GM11168 (cell line): ENCODE measurements at regions not wholly inside any gene's neighbourhood (a gene's known extent, or its start where the extent isn't known, plus 50 kb on each side); places are given as distances from the start of the nearest gene placed in this dataset.

ENCODE experiments used
- in situ Hi-C: fragments of 300-500 bp; cut with MboI; formaldehyde crosslinking; loops from one replicate; pipeline ENCODE4 v1.12.0; 2022; ENCODE audit warnings: low sequenced_read_pairs; ENCODE audit not compliant: unreplicated experiment

DNA sequence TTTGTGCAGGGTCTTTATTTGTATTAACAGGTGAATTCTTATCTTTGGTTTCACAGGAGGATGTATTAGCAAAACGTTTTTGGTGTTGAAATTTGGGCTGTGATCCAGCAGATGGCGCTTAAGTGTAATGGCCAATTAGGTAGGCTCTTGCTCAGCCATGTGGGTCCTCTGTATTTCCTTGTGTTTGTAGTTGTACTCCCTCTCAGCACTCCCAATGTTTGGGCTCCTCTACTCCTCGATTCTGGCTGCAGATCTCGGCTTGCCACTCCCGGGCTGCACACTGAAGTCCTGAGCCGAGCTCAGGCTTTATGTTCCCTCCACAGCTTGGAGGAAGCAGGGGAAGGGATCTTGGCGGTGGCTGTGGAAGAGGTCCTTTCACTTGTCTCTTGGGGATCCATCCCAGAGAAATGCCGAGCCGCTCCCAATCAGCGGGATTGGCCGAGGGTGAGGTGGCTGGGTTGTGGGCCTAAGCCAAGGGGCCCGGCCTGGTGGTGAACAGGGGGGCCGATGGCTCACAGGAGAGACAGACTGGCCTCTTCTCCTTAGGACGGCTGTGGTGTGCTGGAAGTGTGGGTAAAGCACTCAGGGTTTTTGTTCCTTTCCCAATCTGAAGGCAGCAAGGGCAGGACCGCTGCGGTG, 133.7 kb downstream of the AEBP2 start:
- in situ Hi-C loops: no loop called here

DNA sequence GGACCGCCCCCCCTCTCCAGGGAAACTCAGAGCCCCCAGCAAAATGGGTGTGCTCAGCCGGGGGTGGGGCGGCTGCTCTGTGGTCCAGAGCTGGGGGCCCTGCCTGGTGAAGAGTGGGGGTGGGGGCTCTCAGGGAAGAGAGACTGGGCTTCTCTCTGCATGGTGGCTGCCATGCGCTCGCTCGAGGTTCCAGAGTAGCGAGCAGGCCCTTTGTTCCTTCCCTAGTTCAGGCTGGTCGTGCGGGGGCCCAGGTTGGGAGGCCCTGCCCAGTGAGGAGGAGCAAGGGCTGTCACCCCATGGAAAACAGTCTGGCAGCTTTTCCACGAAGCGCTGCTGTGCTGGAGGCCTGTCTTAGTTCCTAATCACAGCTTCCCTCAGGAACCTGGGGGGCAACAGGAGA, 134.6 kb downstream of the AEBP2 start:
- in situ Hi-C loops: no loop called here

DNA sequence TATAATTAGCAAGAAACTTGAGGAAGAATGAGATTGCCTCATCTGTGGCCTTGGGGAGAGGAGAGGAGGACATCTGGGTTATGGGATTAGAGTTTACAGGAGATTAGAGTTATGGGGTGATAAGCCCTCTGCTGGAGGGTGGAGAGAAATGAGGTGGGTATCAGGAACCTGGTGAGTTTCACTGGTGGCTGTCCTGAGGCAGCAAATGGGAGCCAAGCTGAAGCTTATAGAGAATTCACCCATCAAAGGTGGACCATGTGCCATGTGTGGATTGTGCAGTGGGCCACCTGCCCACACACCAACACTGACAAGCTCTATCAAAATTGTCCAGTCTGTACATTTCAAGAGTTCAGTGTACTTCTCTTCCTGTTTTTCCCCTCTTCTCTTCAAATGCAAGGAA, 135.3 kb downstream of the AEBP2 start:
- in situ Hi-C loops: no loop called here

DNA sequence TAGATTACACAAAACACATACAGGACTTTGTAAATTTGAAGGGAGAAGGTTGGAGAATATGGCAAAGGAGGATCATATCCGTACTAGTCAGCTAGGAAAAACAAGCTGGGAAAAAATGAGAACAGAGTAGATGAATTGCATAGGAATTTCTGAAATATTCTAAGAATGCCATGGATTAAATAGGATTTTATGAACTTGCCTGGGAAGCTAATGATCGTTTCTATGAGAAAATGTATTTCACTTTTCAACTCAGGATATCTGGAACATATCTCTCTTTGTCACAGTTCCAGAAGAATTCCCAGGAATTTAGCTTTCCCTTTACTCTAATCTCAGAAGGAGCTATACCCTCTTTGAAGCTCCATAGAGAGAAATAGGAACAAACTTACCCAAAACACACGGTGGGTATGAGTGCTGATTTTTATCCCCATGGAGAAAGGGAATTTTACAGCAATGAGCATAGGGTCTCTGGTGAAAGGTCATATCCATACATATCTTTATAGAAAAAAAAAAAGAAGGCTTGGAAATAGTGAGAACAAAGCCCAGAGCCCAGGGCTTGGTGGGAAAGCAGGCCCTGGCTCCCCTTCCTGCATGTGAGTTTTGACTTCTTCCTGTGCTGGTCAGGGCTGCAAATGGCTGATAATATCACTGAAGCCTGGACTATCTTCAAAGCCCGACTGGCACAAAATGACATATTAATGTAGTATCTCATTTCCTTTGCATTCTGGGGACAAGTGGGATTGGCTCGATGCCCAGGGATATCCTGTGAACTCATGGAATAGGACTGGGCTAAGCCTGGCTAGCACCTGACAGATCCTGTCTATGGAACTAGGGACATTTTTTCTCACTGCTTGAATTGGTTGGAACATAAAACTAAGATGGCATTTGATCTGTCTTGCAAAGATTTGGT, 136.3 kb downstream of the AEBP2 start:
- in situ Hi-C loops: no loop called here

DNA sequence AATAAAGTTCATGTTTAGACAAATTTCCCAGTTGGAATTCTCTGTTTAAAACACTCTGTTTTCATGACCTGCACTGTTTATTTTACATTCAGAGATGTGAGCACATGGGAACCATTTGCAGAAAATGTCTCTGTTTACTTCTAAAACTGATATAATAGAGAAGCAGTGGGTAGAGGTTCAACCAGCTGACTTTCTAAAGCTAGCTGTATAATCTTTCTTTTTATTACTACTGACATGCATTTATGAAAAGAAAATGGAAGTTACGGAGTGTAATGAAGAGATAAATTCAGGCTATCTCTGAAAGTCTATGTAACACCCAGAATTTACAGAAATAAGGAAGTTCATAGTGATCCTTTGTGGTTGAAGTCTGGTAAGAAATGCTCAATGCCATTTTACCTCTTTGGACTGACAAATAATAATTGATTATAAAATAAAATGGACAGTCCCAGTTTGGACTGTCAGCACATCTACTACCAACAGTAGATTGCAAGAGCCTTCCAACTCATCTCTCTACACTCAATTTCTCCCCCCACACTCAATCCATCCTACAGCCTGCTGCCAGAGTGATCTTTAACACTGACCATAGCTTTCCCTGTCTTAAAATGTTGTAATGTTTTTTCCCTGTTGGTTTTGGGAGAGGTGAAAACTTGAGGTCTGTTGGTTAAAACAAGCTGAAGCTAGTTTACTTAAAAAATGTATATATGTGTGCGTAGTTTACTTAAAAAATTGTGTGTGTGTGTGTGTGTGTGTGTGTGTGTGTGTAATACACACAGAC, 137.4 kb downstream of the AEBP2 start:
- in situ Hi-C loops: no loop called here

DNA sequence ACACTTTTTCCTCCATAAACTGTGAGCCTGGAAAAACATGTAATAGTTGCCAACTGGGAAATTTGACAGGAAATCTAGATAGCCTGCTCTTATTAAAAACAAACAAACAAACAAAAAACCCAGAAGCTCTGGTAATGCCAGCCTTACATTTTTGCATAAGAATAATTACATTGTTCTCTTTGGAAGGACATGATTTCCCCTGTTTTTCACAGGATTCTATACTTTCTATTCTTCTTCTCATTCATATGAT, 137.9 kb downstream of the AEBP2 start:
- in situ Hi-C loops: no loop called here

DNA sequence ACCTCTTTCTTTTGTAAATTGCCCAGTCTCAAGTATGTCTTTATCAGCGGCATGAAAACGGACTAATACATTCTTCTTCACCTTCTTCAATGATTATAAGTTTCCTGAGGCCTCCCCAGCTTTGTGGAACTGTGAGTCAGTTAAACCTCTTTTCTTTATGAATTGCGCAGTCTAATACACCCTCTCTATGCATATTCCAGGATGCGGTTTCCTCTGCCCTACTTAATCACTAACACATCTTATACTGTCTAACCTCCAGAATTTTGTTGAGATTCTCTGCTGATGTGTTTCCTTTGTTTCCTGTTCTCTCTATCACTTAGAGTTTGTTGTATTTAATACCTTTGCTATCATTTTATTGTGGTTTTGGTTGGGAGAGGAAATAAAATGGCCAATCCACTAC, 145.4 kb downstream of the AEBP2 start:
- in situ Hi-C loops: no loop called here

DNA sequence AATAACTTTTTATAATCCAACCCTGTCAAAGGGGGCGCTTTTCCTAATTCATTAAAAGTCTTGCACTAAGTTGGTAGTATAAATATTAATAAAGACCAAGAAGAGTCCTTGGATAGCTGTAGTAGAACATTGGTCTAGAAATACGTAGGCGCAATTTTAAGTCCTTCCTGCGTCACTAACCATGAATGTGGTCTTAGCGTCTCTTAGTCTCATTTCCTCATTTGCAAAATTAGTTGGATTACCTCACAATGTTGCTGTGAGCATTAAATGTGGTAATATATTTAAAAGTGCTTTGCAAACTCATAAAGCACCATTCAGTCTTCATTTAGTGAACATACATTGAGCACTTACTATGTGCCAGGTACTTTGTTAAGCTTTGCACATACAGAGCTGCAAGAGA, 149.7 kb downstream of the AEBP2 start:
- in situ Hi-C loops: no loop called here

DNA sequence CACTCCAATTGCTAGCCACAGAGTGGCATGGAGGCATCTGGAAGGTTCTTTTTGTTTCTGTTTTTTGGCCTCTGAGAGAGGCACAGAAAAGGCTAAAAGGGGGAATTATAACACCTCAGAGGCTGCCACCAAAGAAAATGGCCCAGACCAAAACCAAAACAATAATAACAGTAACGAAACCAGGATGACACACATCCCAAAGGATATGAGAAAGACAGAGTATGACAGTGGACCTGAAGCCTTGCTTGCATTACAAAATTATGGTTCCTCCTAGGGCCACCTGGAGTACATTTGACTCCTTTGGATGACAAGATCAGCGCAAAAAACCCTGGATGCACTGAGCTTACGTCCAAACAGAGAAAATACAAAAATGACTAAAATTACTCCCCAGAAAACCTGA, 152.7 kb downstream of the AEBP2 start:
- in situ Hi-C loops: no loop called here

DNA sequence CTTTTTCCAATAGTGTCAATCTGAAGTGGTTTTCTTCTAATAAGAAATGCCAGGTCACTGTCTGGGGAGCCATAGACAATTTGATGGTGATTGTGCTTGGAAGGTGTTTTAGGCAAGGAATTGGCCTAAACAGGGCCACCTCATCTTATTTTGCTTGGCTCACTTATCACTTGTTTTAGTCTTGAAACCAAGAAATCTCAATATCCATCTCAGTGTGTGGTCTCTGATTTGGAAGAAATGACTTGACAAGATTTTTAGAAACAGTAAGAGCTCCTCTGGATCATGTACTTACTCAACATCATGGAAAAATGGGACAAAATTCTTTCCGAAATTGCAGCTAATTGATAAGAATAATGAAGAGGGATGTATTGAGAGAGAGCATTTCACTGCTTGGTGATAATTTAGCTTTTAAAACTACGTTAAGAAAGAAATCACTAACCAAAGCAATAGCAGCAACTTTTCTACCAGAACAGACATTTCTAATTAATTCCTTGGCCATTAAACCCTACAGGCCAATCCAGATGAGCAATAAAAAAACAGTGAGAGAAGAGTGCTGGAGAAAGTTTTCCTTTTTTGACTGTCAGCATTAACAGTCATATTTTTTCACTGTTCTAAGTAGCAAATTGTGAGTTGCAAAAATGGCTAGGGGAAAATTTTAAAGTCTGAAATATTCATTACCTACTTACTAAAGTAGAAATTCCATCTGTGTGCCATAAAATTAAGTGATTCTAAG, 157.3 kb downstream of the AEBP2 start:
- in situ Hi-C loops: no loop called here

DNA sequence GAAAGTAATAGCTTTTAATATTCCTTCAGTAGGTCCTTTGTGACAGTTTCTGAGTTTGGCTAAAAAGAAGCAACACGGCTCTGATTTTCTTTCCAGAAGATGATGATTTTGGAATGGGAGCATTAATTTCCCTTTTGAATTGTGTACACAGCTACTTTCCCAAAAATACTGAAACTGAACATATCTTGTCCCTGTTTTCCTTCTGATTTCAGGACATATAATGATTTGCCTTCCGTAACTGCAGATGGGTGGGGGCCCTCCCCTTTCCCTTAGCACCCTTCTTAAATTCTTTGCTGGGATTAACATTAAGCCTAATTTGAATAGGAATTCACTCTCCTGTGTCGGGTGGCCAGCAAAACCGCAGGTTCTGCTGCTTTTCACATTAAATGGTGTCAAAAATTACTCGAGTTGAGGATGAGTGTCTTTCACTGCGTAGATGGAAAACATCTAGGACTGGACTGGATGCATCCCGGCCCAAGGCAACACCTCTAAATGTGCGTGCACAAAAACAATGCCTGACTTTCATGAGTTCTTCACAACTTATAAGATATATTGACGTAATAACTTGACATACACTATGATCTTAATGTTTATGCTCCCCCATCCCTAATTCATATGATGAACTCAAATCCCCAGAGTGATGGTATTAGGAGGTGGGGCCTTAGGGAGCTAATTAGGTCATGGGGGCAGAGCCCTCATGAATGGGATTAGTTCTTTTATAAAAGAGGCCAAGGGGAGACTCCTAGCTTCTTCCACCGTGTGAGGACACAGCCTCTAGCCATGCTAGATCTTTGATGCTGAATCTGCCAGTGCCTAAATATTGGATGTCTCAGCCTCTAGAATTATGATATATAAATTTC, 158.1 kb downstream of the AEBP2 start:
- in situ Hi-C loops: no loop called here

DNA sequence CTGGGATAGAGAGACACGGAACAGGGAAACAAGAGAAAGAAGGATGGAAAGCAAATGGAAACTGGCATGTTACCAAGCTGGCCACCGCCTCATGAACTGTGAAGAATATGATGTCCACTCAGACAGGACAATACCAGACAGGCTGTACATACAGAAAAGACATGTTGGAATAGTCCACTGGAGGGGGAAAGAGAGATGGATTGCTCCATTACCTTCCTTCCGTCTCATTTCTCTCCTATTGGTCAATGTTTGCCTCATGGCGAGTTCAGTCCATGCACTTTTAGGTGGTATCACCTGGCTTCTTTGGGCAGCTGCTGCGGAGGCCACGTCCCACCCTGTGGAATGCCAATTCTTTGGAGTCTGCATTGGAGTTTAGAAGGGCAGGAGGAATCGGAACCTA, 166.4 kb downstream of the AEBP2 start:
- in situ Hi-C loops: no loop called here

DNA sequence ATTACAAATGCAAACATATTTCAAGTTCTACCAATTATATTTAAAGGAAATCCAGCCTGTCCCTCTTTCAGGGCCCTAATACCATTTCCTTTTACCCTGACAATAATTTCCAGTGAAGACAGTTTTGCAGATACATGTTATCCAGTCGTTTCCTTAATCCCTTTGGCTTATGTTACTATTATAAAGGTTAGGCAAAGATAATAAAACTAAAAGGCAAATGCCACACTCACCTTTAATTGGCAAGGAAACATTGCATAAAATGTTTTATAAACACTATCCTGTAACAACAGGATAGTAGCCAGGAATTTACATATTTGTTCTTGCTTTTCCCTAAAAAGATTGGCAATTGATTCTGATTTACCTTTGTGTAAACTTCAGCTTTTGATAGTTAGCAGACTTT, 168.7 kb downstream of the AEBP2 start:
- in situ Hi-C loops: no loop called here

DNA sequence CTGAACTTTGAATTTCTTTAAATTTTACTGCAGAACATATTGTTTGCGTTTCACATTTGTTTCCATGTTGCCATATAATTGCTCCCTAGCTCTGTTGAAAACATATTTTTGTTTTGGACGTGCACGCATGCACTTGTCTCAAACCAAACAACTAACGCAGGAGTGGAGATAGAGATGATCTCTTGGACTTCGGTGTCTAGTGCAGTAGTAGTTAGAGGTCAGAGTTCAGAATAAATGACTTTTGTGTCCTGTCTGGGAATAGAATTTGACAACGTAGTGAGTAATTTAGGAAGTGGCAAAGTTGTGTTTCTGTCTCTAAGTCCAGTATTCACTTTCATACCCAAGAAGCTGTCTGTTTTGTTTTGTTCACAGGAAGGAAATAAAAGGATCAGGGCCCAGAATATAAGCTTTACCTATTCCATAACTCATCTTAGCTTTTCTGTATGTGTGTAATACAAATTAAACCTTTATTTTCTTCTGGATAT, 173.8 kb downstream of the AEBP2 start:
- in situ Hi-C loops: no loop called here

DNA sequence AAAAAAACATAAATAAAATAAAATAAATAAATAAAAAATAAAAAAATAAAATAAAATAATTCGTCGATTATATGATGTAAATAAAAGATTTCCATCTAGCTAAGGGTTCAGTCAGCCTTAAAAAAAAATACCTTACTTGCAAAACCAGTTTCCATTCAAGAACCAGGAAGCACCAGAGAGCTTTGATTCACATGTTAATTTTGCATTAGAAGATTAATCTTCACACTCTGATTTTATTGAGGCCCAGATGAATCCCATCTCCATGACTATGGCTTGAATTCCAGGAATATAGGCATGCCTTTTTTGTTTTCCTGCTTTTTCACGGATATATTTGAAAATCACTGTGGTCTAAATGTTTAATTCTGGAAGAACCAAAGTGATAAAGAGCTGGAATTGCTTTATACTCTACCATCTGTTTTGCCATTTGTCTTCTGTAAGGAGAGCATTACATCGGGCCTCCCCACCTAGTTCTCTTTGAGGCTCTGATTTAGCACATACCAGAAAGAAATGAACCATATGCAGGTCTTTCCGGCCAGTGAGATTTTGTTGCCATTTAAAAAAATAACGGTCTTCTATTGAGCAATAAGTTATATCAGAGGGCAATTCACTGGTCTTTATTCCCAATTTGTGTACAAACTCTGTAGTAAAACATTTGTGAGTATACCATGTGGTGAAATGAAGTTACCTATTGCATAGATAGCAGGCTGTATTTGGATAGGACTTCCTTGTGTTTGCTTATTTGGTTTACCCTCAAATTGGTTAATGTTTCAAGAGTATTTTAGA, 175.5 kb downstream of the AEBP2 start:
- in situ Hi-C loops: no loop called here

DNA sequence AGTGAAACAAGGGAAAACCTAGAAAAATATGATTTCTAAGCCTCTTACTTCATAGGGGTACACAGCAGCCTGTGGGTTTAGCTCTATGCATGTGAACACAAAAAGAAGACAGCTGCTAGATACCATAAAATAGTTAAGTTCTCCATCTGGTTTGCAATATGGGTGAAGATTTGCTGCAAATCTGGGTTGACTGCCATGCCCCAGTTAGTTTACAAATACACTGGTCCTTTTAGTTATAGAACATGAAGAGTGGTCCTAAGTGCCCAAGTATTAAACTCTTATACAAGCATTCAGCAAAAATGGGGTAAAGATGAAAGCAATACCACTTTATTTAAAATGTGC, 176.1 kb downstream of the AEBP2 start:
- in situ Hi-C loops: no loop called here

DNA sequence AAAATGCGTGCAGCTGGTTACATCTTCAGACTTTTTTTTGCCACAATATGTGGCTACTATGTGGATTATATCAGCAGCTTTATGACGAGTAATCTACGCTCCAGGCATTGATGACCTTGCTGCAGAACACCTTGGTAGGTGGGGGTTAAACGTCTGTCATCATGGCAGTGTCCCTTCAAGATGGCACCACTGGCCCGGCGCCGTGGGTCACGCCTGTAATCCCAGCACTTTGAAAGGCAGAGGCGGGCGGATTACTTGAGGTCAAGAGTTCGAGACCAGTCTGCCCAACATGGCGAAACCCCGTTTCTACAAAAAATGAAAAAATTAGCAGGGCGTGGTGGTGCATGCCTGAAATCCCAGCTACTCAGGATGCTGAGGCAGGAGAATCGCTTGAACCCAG, 177.5 kb downstream of the AEBP2 start:
- in situ Hi-C loops: no loop called here

DNA sequence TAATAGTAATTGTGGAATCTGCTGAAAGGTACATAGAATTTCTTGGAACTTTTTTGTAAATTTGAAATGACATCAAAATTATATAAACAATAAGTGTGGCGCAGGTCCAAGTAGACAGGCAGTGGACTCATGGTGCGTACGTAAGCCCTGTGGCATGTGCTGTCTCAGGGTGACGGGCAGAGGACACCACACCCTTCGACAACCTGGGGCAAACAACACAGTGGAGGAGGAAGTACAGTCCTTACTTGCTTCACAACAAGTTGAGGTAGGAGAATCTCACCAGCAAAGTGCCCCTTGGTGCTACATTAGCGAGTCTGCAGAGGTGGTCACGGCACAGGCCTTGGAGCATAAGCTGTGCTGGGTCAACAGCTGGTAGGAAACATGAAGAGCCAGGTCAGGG, 180.9 kb downstream of the AEBP2 start:
- in situ Hi-C loops: no loop called here

DNA sequence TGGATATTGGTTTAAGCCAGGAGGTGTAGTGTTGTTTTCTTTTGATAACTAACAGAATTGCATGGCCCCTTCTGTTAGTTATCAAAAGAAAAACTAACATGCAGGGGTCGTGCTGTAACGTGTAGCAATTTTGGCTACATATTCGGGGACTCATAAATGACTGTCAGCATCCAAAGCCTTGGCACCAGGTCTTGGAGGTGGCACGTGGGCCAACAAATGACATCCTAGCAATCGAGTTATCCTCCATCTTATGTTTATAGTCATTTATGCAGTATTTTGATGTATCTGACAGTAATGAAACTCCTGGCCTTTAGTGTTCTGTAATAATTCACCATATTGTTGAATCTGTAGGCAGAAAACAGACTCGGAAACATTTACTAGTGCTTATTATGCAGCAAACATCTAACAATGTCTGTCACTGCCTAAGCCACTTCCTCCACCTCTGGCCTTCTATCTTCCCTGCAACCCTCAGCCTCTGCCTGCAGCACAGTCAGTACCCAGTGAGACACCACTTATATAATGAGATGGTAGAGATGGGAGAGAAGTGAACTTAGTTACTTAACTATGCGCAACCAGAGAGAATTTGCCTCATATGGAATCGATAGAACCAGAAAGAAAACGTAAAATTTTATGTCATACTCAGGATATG, 184.6 kb downstream of the AEBP2 start:
- in situ Hi-C loops: no loop called here
